MM.1S (cell line): ENCODE measurements at regions not wholly inside any gene's neighbourhood (a gene's known extent, or its start where the extent isn't known, plus 50 kb on each side); places are given as distances from the start of the nearest gene placed in this dataset.

Source experiments
- EZH2 ChIP-seq: fragments of 300-600 bp; sonication (generic); optimal IDR thresholded peaks from 2 replicates; pipeline ENCODE3; 2017; ENCODE audit warnings: low read depth, mild to moderate bottlenecking, antibody characterized with exemption, low read length, mixed read lengths
- TF ChIP-seq, protein P1 (sequence below): fragments of 300-600 bp; sonication (generic); IDR thresholded peaks from 2 replicates; pipeline ENCODE4 v1.5.1; 2016; ENCODE audit warnings: antibody characterized with exemption, low read length, mixed read lengths

DNA sequence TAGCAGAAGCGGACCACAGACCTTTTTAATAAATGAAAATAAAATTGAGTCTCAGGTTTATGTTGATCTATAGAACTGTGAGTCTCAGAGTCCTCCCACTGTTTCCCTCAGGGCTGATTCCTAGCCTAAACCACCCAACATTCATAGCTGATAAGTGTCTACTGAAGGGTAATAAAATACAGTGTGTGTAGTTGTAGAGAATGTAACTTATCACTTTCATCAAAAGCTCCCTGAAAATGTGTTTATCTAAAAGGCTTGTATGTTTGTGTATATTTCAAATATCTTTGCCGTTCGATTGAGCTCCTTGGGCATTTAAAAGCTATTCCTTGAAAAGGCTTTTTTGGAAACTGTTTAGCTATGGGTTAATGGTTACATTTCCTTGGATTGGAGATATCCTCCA, 740.3 kb upstream of the SOX9 start:
- TF ChIP-seq, protein P1, sequence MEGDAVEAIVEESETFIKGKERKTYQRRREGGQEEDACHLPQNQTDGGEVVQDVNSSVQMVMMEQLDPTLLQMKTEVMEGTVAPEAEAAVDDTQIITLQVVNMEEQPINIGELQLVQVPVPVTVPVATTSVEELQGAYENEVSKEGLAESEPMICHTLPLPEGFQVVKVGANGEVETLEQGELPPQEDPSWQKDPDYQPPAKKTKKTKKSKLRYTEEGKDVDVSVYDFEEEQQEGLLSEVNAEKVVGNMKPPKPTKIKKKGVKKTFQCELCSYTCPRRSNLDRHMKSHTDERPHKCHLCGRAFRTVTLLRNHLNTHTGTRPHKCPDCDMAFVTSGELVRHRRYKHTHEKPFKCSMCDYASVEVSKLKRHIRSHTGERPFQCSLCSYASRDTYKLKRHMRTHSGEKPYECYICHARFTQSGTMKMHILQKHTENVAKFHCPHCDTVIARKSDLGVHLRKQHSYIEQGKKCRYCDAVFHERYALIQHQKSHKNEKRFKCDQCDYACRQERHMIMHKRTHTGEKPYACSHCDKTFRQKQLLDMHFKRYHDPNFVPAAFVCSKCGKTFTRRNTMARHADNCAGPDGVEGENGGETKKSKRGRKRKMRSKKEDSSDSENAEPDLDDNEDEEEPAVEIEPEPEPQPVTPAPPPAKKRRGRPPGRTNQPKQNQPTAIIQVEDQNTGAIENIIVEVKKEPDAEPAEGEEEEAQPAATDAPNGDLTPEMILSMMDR = no peak
- no peak for TF ChIP-seq EZH2
